Right lung (tissue), 2 donors: ENCODE measurements at regions not wholly inside any gene's neighbourhood (a gene's known extent, or its start where the extent isn't known, plus 50 kb on each side); places are given as distances from the start of the nearest gene placed in this dataset.
"Not testable (repeated sequence)": the region's sequence is repeated elsewhere in the genome, so short reads cannot be mapped to it uniquely, and the experiment has no call there.

Experiments
- DNase-seq, 2 donors: peaks; one replicate each; pipeline ENCODE4 v3.0.0-alpha.2; 2013

- DNase-seq: no peak
Observed at GRCh38 chr15:100766243-100767000, 113.2 kb upstream of the ALDH1A3 start.

DNA sequence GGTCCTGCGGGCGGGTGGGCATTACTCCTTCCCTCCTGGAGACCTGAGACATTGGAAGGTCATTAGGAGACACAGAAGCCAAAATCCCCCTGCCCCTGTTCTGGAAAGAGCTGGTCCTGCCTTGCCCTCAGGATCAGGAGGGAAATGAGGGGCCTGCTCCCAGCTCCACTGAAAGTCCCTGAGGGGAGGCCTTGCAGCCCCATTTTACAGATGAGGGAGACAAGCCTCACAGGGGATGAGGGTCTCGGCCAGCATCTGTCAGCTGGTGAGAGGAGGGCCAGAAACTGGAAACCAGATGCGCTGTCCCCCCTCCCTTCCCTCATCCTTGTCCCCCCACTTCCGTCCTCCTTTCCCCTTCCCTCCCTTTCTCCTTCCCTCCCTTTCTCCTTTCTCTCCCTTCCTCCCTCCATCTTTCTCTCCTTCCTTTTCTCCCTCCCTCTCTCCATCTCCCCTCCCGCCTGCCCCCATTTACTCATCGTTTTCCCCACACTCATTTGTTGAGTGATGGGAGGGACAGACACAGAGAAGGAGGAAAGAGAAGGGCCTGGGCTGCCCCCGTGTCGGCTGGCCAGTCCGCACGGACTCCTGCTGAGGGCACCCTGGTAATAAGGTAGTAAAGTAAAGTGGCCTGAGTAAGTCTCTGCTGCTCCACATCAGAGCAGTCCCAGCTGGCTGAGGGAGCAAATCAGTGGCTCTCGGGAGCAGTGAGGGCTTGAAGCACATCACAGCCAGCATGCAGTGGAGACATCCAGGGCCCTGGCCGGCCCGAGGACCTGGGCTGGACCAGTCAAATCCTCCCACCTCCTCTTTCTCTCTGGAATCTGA lies 112.4 kb upstream of the ALDH1A3 start:
- no peak for DNase-seq

GRCh38 chr15:100768501-100768931 lies 111.1 kb upstream of the ALDH1A3 start:
- DNase-seq: no peak

GRCh38 chr15:100769043-100769974 lies 110.3 kb upstream of the ALDH1A3 start:
- DNase-seq: no peak

GRCh38 chr15:100769975-100770340 lies 109.7 kb upstream of the ALDH1A3 start:
- no peak for DNase-seq

GRCh38 chr15:100770661-100771584 lies 108.7 kb upstream of the ALDH1A3 start:
- no peak for DNase-seq

GRCh38 chr15:100771746-100772145 lies 107.9 kb upstream of the ALDH1A3 start:
- no peak for DNase-seq

GRCh38 chr15:100772478-100772877 lies 107.2 kb upstream of the ALDH1A3 start:
- DNase-seq: no peak

DNA sequence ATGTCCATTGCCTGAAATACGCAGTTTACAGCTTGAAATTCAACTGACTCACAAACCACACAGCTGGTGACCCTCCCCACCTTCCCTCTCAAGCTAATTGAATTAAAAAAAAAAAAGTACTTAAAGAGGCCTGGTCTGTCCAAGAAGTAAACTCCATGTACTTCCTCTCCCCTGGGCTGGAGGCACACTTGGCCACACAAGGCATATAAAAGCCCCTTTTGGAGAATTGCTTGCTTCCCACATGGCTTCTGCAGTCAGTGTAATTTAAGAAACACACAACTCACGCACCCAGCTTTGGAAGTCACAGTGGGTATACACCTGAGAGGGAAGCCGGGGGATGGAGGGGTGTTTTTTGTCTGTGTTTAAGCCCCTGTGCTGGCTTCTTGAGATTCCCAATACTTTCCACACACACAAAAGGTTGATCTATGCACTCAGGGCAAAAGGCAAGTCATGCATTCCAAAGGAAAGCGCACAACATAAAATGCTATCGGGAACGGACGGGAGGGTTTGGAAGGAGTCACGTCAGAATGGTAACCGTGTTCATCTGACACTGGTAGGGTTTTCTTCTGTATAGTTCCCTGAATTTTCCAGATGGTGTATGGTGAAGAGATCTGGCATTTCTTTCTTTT lies 106.6 kb upstream of the ALDH1A3 start:
- DNase-seq: no peak

GRCh38 chr15:100774044-100774443 lies 105.6 kb upstream of the ALDH1A3 start:
- DNase-seq: not testable (repeated sequence)

DNA sequence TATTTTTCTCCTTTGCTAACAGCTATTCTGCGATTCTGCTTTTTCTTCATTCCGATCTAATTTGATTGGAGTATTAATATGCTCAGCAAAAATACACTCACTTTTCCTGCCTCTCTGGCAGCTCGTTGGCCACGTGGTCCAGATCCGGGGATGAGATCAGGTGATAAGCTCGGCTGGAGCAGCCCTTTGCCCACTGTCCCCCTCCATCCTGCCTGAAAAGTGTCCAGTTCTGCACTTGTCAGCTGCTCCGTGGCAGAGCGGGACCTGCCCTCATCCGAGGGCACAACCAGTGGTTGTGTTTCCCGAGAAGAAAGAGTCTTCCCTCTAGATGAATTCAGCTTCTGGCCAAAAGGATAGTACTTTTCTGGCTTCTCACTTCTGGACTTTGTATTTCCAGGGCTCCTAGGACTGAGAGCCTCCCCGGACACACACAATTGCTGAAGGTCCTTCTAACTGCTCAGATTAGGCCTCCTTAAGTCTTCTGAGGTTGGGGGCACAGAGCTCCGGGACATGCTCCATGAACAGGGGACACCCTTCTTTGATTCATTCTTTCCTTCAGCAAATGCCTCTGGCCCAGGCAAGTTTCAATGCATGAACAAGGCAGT lies 103.9 kb upstream of the ALDH1A3 start:
- DNase-seq: no peak

- no peak for DNase-seq
Observed at GRCh38 chr15:100777821-100778220, 101.8 kb upstream of the ALDH1A3 start.

GRCh38 chr15:100778831-100779288 lies 100.8 kb upstream of the ALDH1A3 start:
- no peak for DNase-seq

- no peak for DNase-seq
Observed at GRCh38 chr15:100779331-100780207, 100.1 kb upstream of the ALDH1A3 start.

GRCh38 chr15:100780208-100780800 lies 99.3 kb upstream of the ALDH1A3 start:
- DNase-seq: no peak

DNA sequence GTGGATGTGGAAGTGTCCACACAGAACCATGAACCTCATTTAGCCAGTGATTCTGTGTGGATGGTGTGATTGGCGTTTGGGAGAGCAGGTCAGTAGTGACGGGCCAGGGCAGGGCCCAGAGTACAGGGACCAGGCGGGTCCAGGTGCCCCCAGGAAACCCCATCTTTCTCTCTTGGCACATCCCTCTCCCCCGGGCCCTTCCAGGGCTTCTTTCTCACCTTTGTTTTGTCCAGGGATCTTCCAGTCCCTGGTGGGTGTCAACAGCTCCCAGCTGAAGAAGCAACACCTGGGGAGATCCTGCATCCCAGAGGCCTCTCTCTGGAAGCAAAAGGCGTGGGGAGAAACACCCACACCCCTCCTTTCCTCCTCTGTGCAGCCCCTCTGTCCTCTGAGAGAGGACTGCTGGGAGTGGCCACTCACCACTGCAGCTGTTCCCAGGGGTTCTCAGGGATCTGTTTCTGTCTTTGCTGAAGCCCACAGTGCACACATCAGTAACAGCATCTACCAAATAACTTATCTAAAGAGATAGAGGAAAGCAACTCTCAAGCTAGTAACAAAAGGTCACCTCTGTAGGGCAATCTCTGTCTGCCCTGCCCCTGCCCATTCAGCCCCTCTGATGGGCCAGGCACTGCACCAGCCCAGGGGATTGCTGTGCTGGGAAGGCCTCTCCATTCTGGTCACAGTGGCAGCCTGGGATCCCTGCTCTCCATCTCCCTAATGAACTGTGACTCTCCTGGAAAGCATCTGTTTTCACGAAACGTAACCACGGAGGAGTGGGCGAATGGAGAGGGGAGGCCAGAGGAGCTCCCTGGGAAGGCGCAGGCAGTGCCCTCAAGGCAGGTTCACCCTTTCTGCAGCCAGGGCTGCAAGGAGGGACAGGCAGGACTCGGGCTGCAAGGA lies 98.3 kb upstream of the ALDH1A3 start:
- DNase-seq: no peak

- no peak for DNase-seq
Observed at GRCh38 chr15:100781961-100782530, 97.6 kb upstream of the ALDH1A3 start.
